Caco-2 (cell line): ENCODE measurements at regions not wholly inside any gene's neighbourhood (a gene's known extent, or its start where the extent isn't known, plus 50 kb on each side); places are given as distances from the start of the nearest gene placed in this dataset.

Experiments used
- BruUV-seq: library from RNA; stranded (reverse); fragments of 400-500 nt; replicated peaks from 2 replicates; lab custom pipeline; 2021; lab: Mats Ljungman, UMichigan
- CTCF ChIA-PET: fragments of 300-600 bp; sonication (Branson Sonifier 250); formaldehyde crosslinking; loops from one replicate; lab custom pipeline; 2022; ENCODE audit warnings: antibody characterized with exemption; lab: Charles Lee
- POLR2A ChIA-PET: fragments of 300-600 bp; sonication (Branson Sonifier 250); formaldehyde crosslinking; loops from one replicate; lab custom pipeline; 2022; ENCODE audit warnings: antibody characterized with exemption; lab: Charles Lee
- DNase-seq, 2 experiments: peaks; one replicate each; pipeline versions ENCODE4 v3.0.0 to v3.0.0-alpha.2; 2020 to 2022
- H3K27me3 ChIP-seq: replicated peaks from 2 replicates; pipeline ENCODE4 v1.6.0; 2011; ENCODE audit warnings: low read length; ENCODE audit not compliant: control insufficient read depth, insufficient read depth
- H3K36me3 ChIP-seq: 2 replicates; pipeline ENCODE4 v1.5.1; 2011; ENCODE audit warnings: low read length; ENCODE audit not compliant: control insufficient read depth, insufficient read depth
- H3K4me1 ChIP-seq: fragments of 250-450 bp; sonication (Bioruptor Pico); 2 replicates; pipeline ENCODE4 v1.5.1; 2020; ENCODE audit warnings: mild to moderate bottlenecking
- H3K4me3 ChIP-seq: 2 replicates; pipeline ENCODE4 v1.5.1; 2011; ENCODE audit warnings: low read depth, mild to moderate bottlenecking, control low read depth, low read length
- H3K9me3 ChIP-seq: fragments of 250-450 bp; sonication (Bioruptor Pico); 2 replicates; pipeline ENCODE4 v1.5.1; 2020; ENCODE audit warnings: mild to moderate bottlenecking, moderate library complexity
- H3K27ac Mint-ChIP-seq: one replicate; pipeline ENCODE4 v1.8.0; 2022; ENCODE audit warnings: mixed read lengths; ENCODE audit not compliant: unreplicated experiment
- H3K27me3 Mint-ChIP-seq: one replicate; pipeline ENCODE4 v1.8.0; 2022; ENCODE audit warnings: mixed read lengths; ENCODE audit not compliant: insufficient read depth, unreplicated experiment
- H3K36me3 Mint-ChIP-seq: one replicate; pipeline ENCODE4 v1.8.0; 2022; ENCODE audit warnings: mild to moderate bottlenecking, mixed read lengths; ENCODE audit not compliant: insufficient read depth, unreplicated experiment
- H3K4me1 Mint-ChIP-seq: one replicate; pipeline ENCODE4 v1.8.0; 2022; ENCODE audit warnings: low read depth, mixed read lengths; ENCODE audit not compliant: unreplicated experiment
- H3K4me3 Mint-ChIP-seq: one replicate; pipeline ENCODE4 v1.8.0; 2022; ENCODE audit warnings: mild to moderate bottlenecking, moderate library complexity, mixed read lengths; ENCODE audit not compliant: unreplicated experiment
- H3K9me3 Mint-ChIP-seq: one replicate; pipeline ENCODE4 v1.8.0; 2022; ENCODE audit warnings: mixed read lengths; ENCODE audit not compliant: unreplicated experiment
- intact Hi-C: fragments of 100-400 bp; cut with micrococcal nuclease; formaldehyde crosslinking; loops from one replicate; pipeline ENCODE4 v1.10.0; 2022; ENCODE audit not compliant: unreplicated experiment
- TF ChIP-seq, protein P1 (sequence below), 2 experiments: fragments of 200-600 bp in 1 of 2; IDR thresholded peaks; 1 replicate in 1 of 2; 2 replicates in 1 of 2; pipeline versions ENCODE4 v1.5.1 to v1.8.0; 2011 to 2022; ENCODE audit warnings: antibody characterized with exemption in 1 of 2, control low read depth in 1 of 2, inconsistent platforms in 1 of 2, low read depth in 1 of 2, low read length in 1 of 2, mild to moderate bottlenecking in 1 of 2, moderate library complexity in 1 of 2; ENCODE audit not compliant: insufficient read depth in 1 of 2, severe bottlenecking in 1 of 2, unreplicated experiment in 1 of 2

DNA sequence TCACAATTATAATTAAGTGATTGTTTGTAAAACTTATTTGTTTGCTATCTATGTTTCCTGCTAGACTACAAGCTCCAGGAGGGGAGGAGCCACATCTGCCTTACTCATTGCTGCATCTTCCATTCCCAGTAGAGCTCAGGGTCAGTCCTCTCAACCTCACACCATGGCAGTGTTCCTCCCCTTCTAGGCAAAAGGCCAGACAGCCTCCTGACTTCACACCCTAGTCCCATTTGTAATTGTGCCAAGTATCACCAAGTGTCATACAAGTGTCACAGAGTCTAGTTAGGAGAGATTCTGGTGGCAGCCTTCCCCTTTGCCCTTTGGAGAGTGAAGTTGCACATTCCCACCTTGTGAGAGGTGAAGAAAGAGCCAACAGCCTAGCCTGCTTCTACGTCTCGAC lies 490.4 kb downstream of the INSC start:
- ChIA-PET CTCF (no interaction called here), POLR2A (no interaction called here)
- no peaks in the 10 kb centered on the region for H3K36me3 ChIP-seq
- intact Hi-C loops: no loop called here
- TF ChIP-seq, protein P1, sequence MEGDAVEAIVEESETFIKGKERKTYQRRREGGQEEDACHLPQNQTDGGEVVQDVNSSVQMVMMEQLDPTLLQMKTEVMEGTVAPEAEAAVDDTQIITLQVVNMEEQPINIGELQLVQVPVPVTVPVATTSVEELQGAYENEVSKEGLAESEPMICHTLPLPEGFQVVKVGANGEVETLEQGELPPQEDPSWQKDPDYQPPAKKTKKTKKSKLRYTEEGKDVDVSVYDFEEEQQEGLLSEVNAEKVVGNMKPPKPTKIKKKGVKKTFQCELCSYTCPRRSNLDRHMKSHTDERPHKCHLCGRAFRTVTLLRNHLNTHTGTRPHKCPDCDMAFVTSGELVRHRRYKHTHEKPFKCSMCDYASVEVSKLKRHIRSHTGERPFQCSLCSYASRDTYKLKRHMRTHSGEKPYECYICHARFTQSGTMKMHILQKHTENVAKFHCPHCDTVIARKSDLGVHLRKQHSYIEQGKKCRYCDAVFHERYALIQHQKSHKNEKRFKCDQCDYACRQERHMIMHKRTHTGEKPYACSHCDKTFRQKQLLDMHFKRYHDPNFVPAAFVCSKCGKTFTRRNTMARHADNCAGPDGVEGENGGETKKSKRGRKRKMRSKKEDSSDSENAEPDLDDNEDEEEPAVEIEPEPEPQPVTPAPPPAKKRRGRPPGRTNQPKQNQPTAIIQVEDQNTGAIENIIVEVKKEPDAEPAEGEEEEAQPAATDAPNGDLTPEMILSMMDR (IDR thresholded peaks at IDR 0.05; ENCODE audit: insufficient read depth in 1 of 2, low read depth in 1 of 2, low read length in 1 of 2, severe bottlenecking in 1 of 2, unreplicated experiment in 1 of 2): no peak
- H3K27me3 ChIP-seq: no peaks in the 10 kb centered on the region
- no peaks in the 10 kb centered on the region for H3K36me3 Mint-ChIP-seq
- no peak overlapping the region for H3K4me3 Mint-ChIP-seq
- H3K4me1 Mint-ChIP-seq: no peaks in the 10 kb centered on the region
- H3K4me1 ChIP-seq: no peaks in the 10 kb centered on the region
- no peak overlapping the region for H3K27ac Mint-ChIP-seq
- no peak for DNase-seq
- no peaks in the 10 kb centered on the region for H3K9me3 ChIP-seq
- no peaks in the 10 kb centered on the region for H3K27me3 Mint-ChIP-seq
- BruUV-seq: no TSS peak
- no peak overlapping the region for H3K4me3 ChIP-seq
- no peaks in the 10 kb centered on the region for H3K9me3 Mint-ChIP-seq

DNA sequence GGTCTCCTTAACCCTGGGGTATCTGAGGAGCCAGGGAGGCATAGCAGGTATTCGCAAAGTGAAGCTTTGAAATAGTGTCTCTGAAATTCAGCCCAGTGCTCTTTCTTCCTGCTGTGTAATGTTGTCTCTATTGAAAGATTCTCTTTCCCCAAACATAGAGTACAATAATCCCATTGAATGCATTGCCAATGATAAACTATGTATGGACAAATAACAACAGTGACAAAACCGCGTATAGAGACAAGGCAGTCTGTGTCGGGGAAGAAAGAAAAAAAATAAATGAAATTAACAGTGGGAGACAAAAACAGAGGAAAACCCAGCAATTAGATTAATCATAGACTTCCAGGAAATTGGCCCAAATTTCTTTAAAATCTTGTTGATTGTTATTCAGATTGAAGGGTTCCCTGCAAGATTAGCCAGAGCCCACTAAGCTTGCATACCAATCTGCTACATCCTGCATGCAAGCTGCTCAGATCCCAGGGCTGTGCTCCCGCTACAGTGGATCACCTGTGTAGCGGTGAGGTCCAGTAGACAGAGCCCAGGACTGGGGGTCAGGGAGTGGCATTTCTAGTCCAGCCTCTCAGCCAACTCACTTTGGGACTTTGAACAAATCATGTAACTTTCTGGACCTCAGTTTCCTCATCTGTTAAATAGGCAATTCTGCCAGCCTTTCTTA lies 492.8 kb downstream of the INSC start:
- intact Hi-C loops: no loop called here
- TF ChIP-seq, protein P1 (IDR thresholded peaks at IDR 0.05; ENCODE audit: insufficient read depth in 1 of 2, low read depth in 1 of 2, low read length in 1 of 2, severe bottlenecking in 1 of 2, unreplicated experiment in 1 of 2): no peak
- Mint-ChIP-seq H3K4me3 (no peak overlapping the region), H3K36me3 (no peaks in the 10 kb centered on the region), H3K9me3 (no peaks in the 10 kb centered on the region), H3K4me1 (no peaks in the 10 kb centered on the region), H3K27me3 (no peaks in the 10 kb centered on the region), H3K27ac (no peak overlapping the region)
- POLR2A ChIA-PET: no interaction called here
- H3K36me3 ChIP-seq: no peaks in the 10 kb centered on the region
- CTCF ChIA-PET: no interaction called here
- BruUV-seq: no TSS peak
- H3K27me3 ChIP-seq: no peaks in the 10 kb centered on the region
- no peaks in the 10 kb centered on the region for H3K4me1 ChIP-seq
- H3K4me3 ChIP-seq: no peak overlapping the region
- DNase-seq: no peak
- no peaks in the 10 kb centered on the region for H3K9me3 ChIP-seq

- intact Hi-C loops: no loop called here
- POLR2A ChIA-PET: no interaction called here
- Histone ChIP-seq H3K36me3 (no peaks in the 10 kb centered on the region), H3K27me3 (no peaks in the 10 kb centered on the region), H3K4me1 (no peaks in the 10 kb centered on the region), H3K4me3 (no peak overlapping the region), H3K9me3 (no peaks in the 10 kb centered on the region)
- CTCF ChIA-PET: no interaction called here
- H3K4me3 Mint-ChIP-seq: no peak overlapping the region
- BruUV-seq: no TSS peak
- H3K4me1 Mint-ChIP-seq: no peaks in the 10 kb centered on the region
- H3K27ac Mint-ChIP-seq: no peak overlapping the region
- no peaks in the 10 kb centered on the region for H3K36me3 Mint-ChIP-seq
- TF ChIP-seq, protein P1 (IDR thresholded peaks at IDR 0.05; ENCODE audit: insufficient read depth in 1 of 2, low read depth in 1 of 2, low read length in 1 of 2, severe bottlenecking in 1 of 2, unreplicated experiment in 1 of 2): no peak
- no peak for DNase-seq
- H3K27me3 Mint-ChIP-seq: no peaks in the 10 kb centered on the region
- no peaks in the 10 kb centered on the region for H3K9me3 Mint-ChIP-seq
These were observed 494.7 kb downstream of the INSC start for GRCh38 chr11:15609445-15609844.
